B cell (primary cell): ENCODE measurements at regions not wholly inside any gene's neighbourhood (a gene's known extent, or its start where the extent isn't known, plus 50 kb on each side); places are given as distances from the start of the nearest gene placed in this dataset.

Experiments
- EZH2 ChIP-seq: IDR thresholded peaks from 2 replicates; pipeline ENCODE4 v1.6.1; 2012; ENCODE audit warnings: borderline replicate concordance, low read depth, mild to moderate bottlenecking, moderate library complexity, low read length; ENCODE audit not compliant: insufficient read depth, poor library complexity, severe bottlenecking
- TF ChIP-seq, protein P1 (sequence below): fragments of 200-600 bp; IDR thresholded peaks from one replicate; pipeline ENCODE4 v1.8.0; 2022; ENCODE audit warnings: antibody characterized with exemption, mild to moderate bottlenecking

DNA sequence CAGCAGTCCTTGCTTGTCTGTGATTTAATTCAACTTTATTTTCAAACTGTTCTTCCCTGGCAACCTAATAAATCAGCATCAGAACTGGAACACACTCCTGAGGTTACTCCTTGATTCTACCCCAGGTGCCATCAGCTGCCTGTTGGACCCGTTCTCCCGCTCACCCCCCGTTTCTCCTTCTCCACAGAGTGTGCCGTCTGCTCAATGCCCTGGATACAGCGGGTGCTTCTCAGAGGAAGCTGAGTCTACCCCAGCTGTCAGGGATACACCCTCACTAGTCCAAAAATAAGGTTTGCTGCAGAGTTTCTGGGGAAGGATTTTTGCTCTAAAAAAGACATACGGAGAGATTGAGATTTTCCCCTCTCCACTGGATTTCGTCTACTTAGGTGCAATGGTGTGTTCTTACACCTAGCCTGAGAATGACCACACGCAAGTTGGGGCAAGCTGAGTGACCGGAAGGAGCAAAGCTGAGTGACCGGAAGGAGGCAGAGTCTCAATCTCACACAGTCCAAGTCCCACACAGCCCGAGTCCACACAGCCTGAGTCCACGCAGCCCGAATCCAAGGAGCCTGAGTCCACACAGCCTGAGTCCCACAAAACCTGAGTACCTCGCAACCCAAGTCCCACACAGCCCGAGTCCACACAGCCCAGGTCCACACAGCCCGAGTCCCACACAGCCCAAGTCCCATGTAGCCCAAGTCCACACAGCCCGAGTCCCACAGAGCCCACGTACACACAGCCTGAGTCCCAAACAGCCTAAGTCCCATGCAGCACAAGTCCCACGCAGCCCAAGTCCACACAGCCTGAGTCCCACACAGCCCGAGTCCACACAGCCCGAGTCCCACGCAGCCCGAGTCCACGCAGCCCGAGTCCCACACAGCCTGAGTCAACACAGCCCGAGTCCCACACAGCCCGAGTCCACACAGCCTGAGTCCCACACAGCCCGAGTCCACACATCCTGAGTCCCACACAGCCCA is 58.6 kb upstream of the DACT2 start:
- TF ChIP-seq, protein P1, sequence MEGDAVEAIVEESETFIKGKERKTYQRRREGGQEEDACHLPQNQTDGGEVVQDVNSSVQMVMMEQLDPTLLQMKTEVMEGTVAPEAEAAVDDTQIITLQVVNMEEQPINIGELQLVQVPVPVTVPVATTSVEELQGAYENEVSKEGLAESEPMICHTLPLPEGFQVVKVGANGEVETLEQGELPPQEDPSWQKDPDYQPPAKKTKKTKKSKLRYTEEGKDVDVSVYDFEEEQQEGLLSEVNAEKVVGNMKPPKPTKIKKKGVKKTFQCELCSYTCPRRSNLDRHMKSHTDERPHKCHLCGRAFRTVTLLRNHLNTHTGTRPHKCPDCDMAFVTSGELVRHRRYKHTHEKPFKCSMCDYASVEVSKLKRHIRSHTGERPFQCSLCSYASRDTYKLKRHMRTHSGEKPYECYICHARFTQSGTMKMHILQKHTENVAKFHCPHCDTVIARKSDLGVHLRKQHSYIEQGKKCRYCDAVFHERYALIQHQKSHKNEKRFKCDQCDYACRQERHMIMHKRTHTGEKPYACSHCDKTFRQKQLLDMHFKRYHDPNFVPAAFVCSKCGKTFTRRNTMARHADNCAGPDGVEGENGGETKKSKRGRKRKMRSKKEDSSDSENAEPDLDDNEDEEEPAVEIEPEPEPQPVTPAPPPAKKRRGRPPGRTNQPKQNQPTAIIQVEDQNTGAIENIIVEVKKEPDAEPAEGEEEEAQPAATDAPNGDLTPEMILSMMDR: no peak
- no peak for TF ChIP-seq EZH2
